C4-2B (cell line): ENCODE measurements at regions not wholly inside any gene's neighbourhood (a gene's known extent, or its start where the extent isn't known, plus 50 kb on each side); places are given as distances from the start of the nearest gene placed in this dataset.

Source experiments
- ZFX ChIP-seq: fragments of 450-650 bp; IDR thresholded peaks from 2 replicates; pipeline ENCODE4 v1.6.1; 2017
- TF ChIP-seq, protein P1 (sequence below): fragments of 450-650 bp; conservative IDR thresholded peaks from 2 replicates; pipeline ENCODE4 v1.5.1; 2017; ENCODE audit warnings: mild to moderate bottlenecking

GRCh38 chr14:27409944-27410343, 812.1 kb upstream of the NOVA1 start:
- TF ChIP-seq, protein P1, sequence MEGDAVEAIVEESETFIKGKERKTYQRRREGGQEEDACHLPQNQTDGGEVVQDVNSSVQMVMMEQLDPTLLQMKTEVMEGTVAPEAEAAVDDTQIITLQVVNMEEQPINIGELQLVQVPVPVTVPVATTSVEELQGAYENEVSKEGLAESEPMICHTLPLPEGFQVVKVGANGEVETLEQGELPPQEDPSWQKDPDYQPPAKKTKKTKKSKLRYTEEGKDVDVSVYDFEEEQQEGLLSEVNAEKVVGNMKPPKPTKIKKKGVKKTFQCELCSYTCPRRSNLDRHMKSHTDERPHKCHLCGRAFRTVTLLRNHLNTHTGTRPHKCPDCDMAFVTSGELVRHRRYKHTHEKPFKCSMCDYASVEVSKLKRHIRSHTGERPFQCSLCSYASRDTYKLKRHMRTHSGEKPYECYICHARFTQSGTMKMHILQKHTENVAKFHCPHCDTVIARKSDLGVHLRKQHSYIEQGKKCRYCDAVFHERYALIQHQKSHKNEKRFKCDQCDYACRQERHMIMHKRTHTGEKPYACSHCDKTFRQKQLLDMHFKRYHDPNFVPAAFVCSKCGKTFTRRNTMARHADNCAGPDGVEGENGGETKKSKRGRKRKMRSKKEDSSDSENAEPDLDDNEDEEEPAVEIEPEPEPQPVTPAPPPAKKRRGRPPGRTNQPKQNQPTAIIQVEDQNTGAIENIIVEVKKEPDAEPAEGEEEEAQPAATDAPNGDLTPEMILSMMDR, result no peak
- no peak for TF ChIP-seq ZFX
